ENCODE measurements at regions not wholly inside any gene's neighbourhood (a gene's known extent, or its start where the extent isn't known, plus 50 kb on each side); places are given as distances from the start of the nearest gene placed in this dataset.

- Histone ChIP-seq H2AFZ (ENCODE audit: low read length) (no peak overlapping the region), H3K4me3 (replicated peaks in 1 of 4; ENCODE audit: control extremely low read depth in 1 of 4, insufficient read depth in 1 of 4, low read depth in 3 of 4, low read length in 4 of 4) (no peak overlapping the region), H3K4me2 (ENCODE audit: extremely low read depth, insufficient read depth, low read length) (no peak overlapping the region), H3K27ac (ENCODE audit: insufficient read depth, low read length) (no peak overlapping the region), H3K27me3 (ENCODE audit: control insufficient read depth, insufficient read depth, low read length) (no peaks in the 10 kb centered on the region), H3K9me3 (ENCODE audit: control insufficient read depth, insufficient read depth, low read depth, low read length) (no peaks in the 10 kb centered on the region), H3K79me2 (ENCODE audit: control insufficient read depth, insufficient read depth, low read length) (no peaks in the 10 kb centered on the region), H3K4me1 (ENCODE audit: control insufficient read depth, extremely low read depth, insufficient read depth, low read length) (no peaks in the 10 kb centered on the region), H4K20me1 (ENCODE audit: control insufficient read depth, extremely low read depth, insufficient read depth, low read length) (no peaks in the 10 kb centered on the region), H3K36me3 (ENCODE audit: control insufficient read depth, insufficient read depth, low read length) (no peaks in the 10 kb centered on the region), H3K9ac (ENCODE audit: insufficient read depth, low read length) (no peak overlapping the region)
- no peak for TF ChIP-seq EZH2 (IDR thresholded peaks at IDR 0.05; ENCODE audit: low read length, missing control alignments)
- no peak for TF ChIP-seq CTCF (conservative IDR thresholded peaks at IDR 0.05 in 1 of 2, IDR thresholded peaks at IDR 0.05 in 1 of 2; ENCODE audit: low read depth in 1 of 2, low read length in 2 of 2)
- no peak for DNase-seq (ENCODE audit: low read depth in 2 of 2)
These were observed 278.5 kb downstream of the FBXO15 start for GRCh38 chr18:73869182-73869581.

GRCh38 chr18:73861771-73862170 is 285.9 kb downstream of the FBXO15 start:
- H3K36me3 ChIP-seq (ENCODE audit: control insufficient read depth, insufficient read depth, low read length): no peaks in the 10 kb centered on the region
- no peaks in the 10 kb centered on the region for H3K4me1 ChIP-seq (ENCODE audit: control insufficient read depth, extremely low read depth, insufficient read depth, low read length)
- no peak for DNase-seq (ENCODE audit: low read depth in 2 of 2)
- no peak overlapping the region for H3K4me3 ChIP-seq (replicated peaks in 1 of 4; ENCODE audit: control extremely low read depth in 1 of 4, insufficient read depth in 1 of 4, low read depth in 3 of 4, low read length in 4 of 4)
- no peaks in the 10 kb centered on the region for H3K79me2 ChIP-seq (ENCODE audit: control insufficient read depth, insufficient read depth, low read length)
- TF ChIP-seq EZH2 (IDR thresholded peaks at IDR 0.05; ENCODE audit: low read length, missing control alignments): no peak
- TF ChIP-seq CTCF (conservative IDR thresholded peaks at IDR 0.05 in 1 of 2, IDR thresholded peaks at IDR 0.05 in 1 of 2; ENCODE audit: low read depth in 1 of 2, low read length in 2 of 2): no peak
- H3K27me3 ChIP-seq (ENCODE audit: control insufficient read depth, insufficient read depth, low read length): no peaks in the 10 kb centered on the region
- no peaks in the 10 kb centered on the region for H3K9me3 ChIP-seq (ENCODE audit: control insufficient read depth, insufficient read depth, low read depth, low read length)
- no peaks in the 10 kb centered on the region for H4K20me1 ChIP-seq (ENCODE audit: control insufficient read depth, extremely low read depth, insufficient read depth, low read length)
- H3K27ac ChIP-seq (ENCODE audit: insufficient read depth, low read length): no peak overlapping the region
- H2AFZ ChIP-seq (ENCODE audit: low read length): no peak overlapping the region
- H3K9ac ChIP-seq (ENCODE audit: insufficient read depth, low read length): no peak overlapping the region
- no peak overlapping the region for H3K4me2 ChIP-seq (ENCODE audit: extremely low read depth, insufficient read depth, low read length)

- Histone ChIP-seq H4K20me1 (ENCODE audit: control insufficient read depth, extremely low read depth, insufficient read depth, low read length) (no peaks in the 10 kb centered on the region), H3K36me3 (ENCODE audit: control insufficient read depth, insufficient read depth, low read length) (no peaks in the 10 kb centered on the region), H3K9ac (ENCODE audit: insufficient read depth, low read length) (no peak overlapping the region), H3K4me3 (replicated peaks in 1 of 4; ENCODE audit: control extremely low read depth in 1 of 4, insufficient read depth in 1 of 4, low read depth in 3 of 4, low read length in 4 of 4) (no peak overlapping the region), H3K27ac (ENCODE audit: insufficient read depth, low read length) (no peak overlapping the region), H3K79me2 (ENCODE audit: control insufficient read depth, insufficient read depth, low read length) (no peaks in the 10 kb centered on the region), H2AFZ (ENCODE audit: low read length) (no peak overlapping the region), H3K9me3 (ENCODE audit: control insufficient read depth, insufficient read depth, low read depth, low read length) (no peaks in the 10 kb centered on the region), H3K4me1 (ENCODE audit: control insufficient read depth, extremely low read depth, insufficient read depth, low read length) (no peaks in the 10 kb centered on the region), H3K4me2 (ENCODE audit: extremely low read depth, insufficient read depth, low read length) (no peak overlapping the region), H3K27me3 (ENCODE audit: control insufficient read depth, insufficient read depth, low read length) (no peaks in the 10 kb centered on the region)
- DNase-seq (ENCODE audit: low read depth in 2 of 2): no peak
- TF ChIP-seq EZH2 (IDR thresholded peaks at IDR 0.05; ENCODE audit: low read length, missing control alignments) (no peak), CTCF (conservative IDR thresholded peaks at IDR 0.05 in 1 of 2, IDR thresholded peaks at IDR 0.05 in 1 of 2; ENCODE audit: low read depth in 1 of 2, low read length in 2 of 2) (no peak)
These were observed 287.7 kb downstream of the FBXO15 start for GRCh38 chr18:73859837-73860397.

Measured in fibroblast of lung (primary cell).